HG03378 (cell line): ENCODE measurements at regions not wholly inside any gene's neighbourhood (a gene's known extent, or its start where the extent isn't known, plus 50 kb on each side); places are given as distances from the start of the nearest gene placed in this dataset.
A peak's percentile ranks its signal among the peaks of the same experiment; 100 is the strongest.
"Not testable (repeated sequence)": the region's sequence is repeated elsewhere in the genome, so short reads cannot be mapped to it uniquely, and the experiment has no call there.

Experiments
- ATAC-seq: cut with Tn5 transposase; IDR thresholded peaks from one replicate; pipeline ENCODE4 v1.9.1; 2021; ENCODE audit warnings: mild to moderate bottlenecking, moderate library complexity; ENCODE audit not compliant: unreplicated experiment

DNA sequence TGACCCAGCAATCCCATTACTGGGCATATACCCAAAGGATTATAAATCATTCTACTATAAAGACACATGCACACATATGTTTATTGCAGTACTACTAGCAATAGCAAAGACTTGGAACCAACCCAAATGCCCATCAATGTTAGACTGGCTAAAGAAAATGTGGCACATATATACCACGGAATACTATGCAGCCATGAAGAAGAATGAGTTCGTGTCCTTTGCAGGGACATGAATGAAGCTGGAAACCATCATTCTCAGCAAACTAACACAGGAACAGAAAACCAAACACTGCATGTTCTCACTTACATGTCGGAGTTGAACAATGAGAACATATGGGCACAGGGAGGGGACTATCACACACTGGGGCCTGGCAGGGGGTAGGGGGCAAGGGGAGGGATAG lies 183.0 kb downstream of the HACE1 start:
- not testable (repeated sequence) for ATAC-seq

DNA sequence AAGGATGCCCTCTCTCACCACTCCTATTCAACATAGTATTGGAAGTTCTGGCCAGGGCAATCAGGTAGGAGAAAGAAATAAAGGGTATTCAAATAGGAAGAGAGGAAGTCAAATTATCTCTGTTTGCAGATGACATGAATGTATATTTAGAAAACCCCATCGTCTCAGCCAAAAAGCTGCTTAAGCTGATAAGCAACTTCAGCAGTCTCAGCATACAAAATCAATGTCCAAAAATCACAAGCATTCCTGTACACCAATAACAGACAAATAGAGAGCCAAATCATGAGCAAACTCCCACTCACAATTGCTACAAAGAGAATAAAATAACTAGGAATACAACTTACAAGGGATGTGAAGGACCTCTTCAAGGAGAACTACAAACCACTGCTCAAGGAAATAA lies 184.6 kb downstream of the HACE1 start:
- ATAC-seq: not testable (repeated sequence)

DNA sequence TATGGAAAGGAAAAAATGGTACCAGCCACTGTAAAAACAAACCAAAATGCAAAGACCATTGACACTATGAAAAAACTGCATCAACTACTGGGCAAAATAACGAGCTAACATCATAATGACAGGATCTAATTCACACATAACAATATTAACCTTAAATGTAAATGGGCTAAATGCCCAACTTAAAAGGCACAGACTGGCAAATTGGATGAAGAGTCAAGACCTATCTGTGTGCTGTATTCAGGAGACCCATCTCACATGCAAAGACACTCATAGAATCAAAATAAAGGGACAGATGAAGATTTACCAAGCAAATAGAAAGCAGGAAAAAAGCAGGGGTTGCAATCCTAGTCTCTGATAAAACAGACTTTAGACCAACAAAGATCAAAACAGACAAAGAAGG lies 186.6 kb downstream of the HACE1 start:
- ATAC-seq: not testable (repeated sequence)

DNA sequence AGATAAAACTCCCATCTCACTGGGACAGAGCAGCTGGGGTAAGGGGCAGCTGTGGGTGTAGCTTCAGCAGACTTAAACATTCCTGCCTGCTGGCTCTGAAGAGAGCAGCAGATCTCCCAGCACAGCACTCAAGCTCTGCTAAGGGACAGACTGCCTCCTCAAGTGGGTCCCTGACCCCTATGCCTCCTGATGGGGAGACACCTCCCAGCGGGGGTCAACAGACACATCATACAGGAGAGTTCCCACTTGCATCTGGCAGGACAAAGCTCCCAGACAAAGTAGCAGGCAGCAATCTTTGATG lies 188.2 kb downstream of the HACE1 start:
- ATAC-seq: not testable (repeated sequence)

DNA sequence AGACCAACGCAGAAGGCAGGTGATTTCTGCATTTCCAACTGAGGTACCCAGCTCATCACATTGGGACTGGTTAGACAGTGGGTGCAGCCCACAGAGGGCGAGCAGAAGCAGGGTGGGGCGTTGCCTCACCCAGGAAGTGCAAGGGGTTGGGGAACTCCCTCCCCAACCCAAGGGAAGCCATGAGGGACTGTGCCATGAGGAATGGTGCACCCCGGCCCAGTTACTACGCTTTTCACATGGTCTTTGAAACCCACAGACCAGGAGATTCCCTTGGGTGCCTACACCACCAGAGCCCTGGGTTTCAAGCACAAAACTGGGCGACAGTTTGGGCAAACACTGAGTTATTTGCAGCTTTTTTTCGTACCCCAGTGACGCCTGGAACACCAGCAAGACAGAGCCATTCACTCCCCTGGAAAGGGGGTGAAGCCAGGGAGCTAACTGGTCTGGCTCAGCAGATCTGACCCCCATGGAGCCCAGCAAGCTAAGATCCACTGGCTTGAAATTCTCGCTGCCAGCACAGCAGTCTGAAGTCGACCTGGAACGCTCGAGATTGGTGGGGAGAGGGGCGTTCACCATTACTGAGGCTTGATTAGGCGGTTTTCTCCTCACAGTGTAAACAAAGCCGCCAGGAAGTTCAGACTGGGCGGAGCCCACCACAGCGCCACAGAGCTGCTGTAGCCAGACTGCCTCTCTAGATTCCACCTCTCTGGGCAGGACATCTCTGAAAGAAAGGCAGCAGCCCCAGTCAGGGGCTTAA lies 188.7 kb downstream of the HACE1 start:
- not testable (repeated sequence) for ATAC-seq

DNA sequence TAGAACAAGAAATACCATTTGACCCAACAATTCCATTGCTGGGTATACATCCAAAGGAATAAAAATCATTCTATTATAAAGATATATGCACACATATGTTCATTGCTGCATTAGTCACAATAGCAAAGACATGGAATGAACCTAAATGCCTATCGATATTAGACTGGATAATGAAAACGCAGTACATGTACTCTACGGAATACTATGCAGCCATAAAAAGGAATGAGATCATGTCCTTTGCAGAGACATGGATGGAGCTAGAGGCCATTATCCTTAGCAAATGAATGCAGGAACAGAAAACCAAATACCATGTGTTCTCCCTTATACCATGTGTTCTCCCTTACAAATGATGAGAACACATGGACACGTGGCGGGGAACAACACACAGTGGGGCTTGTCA lies 190.2 kb downstream of the HACE1 start:
- ATAC-seq: no peak

DNA sequence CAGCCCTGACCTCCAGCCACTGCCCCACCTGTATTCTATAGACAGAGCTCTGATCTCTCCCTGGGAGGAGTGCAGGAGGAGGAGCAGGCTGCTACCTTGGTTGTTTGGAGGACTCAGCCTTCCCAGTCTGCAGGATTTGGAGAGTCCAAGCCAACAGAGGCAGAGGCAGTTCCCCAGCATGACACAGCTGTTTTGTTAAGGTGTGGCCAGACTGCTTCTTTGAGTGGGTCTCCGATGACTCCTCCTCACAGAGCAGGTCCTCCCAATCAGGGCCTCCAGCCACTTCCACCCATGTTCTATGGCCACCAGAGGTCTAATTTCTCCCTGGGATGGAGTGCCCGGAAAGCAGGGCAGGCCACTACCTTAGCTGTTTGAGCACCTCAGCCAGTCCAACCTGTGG lies 203.5 kb downstream of the HACE1 start:
- no peak for ATAC-seq

DNA sequence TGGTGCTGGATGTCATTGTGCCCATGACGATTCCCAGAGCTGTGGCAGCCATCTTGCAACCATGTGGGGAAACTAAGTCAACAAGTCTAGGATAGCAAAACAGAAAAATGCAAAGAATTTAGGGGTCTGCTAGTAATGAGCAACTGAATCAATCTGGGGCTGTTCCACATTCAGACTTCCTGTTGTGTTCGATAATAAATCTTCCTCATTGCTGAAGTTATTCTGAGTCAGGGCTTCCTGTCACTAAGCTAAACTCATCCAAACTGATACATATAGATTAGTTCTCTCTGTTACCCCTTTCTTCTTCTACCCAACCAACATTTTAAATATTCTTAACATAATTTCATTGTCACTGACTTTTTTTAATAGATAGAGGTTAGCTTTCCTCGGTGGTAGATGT lies 205.9 kb downstream of the HACE1 start:
- no peak for ATAC-seq

DNA sequence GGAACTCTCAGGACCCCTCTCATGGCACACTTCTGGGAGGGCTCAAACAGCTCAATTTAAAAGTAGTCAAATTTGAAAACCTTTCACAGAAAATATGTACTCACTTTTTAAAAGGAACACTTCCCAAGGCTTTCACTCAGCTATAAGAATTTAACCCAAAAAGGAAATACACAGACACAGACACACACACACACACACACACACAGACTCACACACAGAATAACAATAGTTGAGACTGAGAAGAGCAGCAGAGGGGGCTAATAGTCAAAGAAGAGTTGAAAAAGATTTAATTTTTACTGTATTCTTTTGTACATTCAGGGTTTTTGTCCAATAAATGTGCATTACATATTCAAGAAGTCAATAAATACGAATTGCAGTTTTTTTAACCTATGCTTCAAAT lies 211.4 kb downstream of the HACE1 start:
- no peak for ATAC-seq

DNA sequence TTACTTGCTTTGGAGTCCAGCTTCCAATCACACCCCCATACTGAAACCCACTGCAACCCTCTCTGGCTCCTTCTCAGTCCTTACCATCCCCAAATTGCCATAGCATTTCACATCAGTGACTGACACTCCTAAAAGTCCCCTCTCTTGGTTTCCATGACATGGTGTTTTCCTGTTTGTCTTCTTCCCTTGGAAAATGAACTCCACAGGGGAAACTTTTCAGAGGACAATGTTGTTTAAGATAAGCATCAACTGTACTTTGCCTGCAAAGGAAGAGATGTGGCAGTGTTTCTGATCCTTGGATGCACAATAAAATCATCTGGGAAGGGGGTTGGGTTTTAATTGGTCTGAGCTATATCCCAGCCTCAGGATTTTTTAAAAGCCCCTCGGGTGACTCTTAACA lies 214.9 kb downstream of the HACE1 start:
- ATAC-seq: no peak

DNA sequence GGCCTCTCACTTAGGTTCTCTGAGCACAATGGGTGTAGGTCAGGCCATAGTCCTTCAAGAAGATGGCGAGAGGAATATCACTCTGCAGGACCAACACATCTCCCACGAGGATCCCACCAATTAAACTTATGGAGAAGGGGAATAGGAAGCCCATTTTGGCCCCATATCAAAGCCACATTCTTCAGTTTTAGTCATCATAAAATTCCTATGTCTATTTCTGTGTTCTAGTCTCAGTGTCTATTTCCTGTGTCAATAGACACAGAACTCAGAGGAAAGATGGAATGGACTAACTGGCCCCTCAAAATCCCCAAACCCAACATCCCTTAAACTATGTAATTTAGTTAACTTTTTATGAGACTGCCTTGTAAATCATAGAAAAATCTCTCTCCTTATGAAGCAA lies 216.8 kb downstream of the HACE1 start:
- no peak for ATAC-seq

DNA sequence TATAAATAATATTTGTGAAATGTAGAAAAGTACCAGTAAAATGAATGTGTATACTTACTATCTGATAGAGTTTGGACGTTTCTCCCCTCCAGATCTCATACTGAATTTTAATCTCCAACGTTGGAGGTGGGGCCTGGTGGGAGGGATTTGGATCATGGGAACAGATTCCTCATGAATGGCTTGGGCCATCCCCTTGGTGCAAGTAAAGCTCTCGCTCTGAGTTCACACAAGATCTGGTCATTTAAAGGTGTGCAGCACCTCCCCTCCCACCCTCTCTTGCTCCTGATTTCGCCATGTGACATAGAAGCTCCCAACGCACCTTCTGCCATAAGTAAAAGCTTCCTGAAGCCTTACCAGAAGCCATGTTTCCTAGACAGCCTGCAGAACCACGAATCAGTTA lies 219.0 kb downstream of the HACE1 start:
- no peak for ATAC-seq

DNA sequence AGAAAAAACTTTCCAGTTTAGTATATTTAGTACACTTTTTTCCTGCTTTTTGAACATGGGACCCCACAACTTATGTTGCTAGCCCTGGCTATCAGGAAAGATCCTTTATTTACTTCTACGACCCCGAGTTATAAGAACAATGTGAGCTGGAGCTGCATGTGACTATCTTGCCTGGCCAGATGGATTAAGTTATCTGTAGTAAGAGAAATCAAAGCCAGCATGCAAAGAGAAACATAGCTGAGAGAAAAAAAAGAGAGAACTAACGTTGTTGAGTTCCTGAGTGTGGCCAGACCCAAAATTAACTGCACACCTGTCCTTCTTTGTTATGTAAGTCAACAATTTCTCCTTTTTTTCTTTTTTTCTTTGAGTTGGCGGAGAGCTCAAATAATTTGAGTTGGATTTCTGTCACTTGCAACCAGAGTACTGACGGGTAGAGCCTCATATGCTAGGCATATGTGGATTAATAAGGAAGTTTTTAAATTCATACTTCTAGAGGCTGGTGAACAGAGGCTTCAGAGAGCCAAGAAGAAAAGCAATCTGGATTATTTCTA lies 219.5 kb downstream of the HACE1 start:
- peak; percentile 8 for ATAC-seq

DNA sequence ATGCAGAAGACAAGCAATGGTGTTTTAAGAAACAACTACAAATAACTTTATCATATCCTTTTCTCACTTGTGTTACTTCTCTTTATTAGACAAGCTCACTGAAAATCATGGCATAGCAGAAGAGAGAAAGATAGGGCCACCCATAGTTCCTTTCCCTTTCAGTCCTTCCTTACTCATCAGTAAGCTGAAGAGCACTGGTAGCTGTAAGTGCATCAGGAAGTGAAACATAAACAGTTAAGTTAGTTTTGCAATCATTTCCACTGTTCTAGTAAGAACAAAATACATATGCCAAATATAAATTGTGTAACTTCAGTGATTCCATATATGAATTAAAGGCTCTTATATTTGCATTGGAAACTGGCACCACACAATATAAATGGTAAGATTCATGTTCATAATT lies 220.1 kb downstream of the HACE1 start:
- ATAC-seq: peak; percentile 96

DNA sequence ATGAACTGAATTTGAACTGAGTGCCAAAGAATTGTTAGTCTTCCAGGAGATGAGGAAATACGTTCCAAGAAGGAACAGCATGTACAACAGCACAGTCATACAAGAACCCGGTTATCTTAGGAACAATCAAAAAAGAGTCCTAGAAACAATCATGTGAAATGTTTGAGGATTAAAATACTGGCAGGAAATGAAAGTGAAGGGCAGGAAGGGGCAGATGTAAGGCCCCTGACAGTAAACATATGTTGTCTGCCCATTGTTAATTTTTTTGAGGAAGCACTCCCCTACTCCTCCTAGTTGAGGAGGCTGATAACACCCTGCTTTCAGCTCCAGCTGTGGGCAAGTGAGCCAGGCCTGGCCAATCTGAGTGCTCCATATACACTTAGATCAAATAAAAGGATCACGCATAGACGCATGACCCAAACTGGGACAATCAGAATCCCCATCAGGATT lies 220.9 kb downstream of the HACE1 start:
- ATAC-seq: no peak

DNA sequence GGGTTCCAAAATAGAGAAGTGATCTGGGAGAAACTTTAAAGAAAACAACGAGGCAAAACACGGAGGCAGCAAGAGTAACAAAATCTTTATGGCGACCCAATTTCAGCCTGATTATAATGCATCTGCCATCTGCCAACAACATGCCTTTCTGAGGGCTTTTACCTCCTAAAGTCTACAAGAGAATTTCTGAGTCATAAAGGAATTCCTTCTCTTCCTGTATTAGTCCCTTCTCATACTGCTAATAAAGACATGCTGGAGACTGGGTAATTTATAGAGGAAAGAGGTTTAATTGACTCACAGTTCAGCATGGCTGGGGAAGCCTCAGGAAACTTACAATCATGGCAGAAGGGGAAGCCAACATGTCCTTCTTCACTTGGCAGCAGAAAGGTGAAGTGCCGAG lies 226.6 kb downstream of the HACE1 start:
- ATAC-seq: no peak

DNA sequence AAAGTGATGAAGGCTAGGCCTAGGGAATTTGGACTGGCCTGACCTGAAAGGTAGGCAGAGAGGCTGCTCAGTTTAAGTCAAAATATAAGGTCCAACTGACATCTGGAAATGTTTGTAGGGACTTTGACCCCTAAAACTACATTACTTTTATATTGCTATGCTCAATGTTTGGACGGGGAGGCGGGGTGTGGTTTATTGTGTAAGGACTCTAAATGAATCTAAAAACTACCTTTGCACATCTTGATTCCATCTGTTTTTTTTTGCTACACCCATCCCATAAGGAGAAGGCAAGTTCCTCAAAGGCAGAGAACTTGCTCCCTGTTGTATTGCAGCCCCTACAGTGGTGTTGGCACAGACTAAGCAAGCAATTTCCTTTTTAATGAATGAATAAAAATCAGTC lies 227.1 kb downstream of the HACE1 start:
- no peak for ATAC-seq

DNA sequence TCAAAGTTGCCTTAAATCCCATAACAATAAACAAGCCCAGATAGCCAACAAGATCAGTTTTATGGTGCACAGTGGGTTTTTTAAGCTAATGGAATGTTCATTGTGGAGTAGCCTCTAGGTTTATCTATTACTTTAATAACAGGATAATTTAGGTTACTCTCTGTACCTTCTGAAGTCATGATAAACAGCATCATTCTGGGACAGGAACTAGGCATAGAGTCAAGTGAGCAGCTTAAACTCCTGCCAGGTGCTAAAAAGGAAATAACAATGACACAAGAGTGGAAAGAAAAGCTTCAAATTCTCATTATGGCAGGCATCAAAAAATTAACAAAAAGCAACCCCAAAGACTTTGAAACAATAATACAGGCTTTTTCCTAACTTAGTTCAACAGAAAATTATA lies 228.8 kb downstream of the HACE1 start:
- ATAC-seq: no peak

DNA sequence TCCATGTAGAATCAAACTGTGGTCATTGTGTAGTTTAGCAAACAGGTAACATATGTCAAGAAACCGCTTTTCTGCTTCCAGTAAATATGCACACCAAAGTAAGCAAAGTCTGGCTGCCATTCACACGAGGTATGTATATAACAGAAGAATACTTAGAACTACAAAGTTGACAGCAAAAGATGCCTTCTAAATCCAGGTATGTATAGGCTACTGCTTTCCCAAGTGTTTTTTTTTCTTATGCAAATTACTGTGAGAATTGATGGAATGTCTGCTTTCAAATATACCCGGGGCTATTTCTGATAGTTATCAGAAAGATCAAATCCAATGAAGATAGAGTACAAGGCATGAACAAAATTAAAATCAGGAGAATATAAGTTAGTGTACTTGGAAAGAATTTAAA lies 229.2 kb downstream of the HACE1 start:
- ATAC-seq: no peak

DNA sequence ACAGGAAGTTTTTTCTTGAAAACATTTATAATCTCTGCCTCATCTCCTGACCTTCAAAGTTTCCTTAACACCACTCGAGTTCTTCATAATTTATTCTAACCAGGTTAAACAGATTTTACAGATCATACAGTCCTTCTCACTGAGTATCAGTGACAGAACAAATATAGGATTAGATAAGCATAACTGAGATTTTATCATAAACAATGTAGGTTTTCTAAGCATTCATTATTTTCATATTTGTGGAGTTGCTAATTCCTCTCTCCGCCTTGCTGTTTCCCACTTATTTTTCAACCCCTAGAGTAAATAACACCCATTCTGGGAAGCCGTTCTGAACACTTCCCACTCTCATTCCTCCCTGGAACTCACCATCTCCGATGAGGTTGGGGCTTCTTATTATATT lies 229.9 kb downstream of the HACE1 start:
- ATAC-seq: no peak

DNA sequence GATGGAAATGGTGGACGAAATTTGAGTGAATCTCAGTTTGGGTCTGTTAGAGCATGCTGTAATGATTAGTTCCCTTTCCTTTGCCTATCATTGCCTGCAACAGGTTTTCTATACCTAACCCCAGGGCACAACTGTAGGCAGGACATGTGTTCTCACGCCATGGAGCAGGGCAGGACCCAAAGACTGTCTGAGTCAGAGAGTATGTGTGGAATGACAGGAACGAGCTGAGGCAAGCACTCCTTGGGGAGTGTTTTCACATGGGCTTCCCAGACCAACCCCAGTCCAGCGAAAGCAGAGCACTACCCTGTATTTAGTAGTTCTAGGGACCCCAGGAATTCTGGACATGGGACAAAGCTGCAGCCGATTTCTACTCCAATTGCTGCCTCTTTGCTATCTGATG lies 234.2 kb downstream of the HACE1 start:
- ATAC-seq: no peak

DNA sequence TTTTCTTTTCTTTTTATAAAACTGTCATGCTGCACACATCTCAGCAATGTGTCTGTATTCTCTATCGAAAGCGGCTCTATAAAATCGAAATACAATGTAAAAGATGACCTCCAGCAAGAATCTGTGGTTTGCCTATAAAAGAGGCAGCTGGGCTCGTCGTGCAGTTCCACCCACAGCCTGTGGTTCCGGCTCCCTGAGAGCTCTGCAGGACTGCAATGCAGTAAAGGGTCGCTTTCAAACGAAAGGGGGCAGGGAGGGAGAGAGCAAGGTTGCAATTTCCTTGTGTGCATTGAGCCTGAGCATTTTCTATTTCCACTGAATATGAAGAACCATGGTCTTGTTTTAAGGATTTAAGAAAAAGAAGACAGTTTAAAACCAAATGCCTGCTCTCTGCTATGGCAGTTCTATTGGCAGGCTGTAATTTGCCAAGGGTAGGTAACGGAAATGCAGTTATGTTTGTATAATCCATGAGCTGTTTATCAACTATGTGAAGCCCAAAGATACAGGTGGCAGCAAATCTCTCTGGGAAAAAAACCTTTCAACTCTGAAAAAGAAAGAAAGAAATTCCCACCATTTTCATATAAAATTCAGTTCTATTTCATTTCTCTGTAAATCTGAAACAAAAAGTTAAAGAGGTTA lies 236.5 kb downstream of the HACE1 start:
- ATAC-seq: no peak

DNA sequence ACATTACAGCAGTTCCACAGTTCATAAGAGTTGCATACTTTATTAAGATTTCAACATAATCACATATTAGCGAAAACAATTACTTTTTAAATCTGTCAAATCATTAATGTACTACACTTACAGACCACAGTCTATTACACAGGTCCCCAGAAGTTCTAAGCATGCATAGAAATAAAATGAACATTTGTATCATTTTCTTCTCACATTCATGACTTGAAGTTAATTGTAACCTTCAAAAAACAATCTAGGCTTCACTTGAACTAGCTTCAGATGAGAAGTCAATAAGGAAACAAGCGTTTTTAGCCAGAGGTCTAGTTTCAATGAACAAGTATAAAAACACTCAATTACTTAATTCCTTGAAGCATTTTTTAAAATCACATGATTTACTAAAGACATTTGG lies 238.3 kb downstream of the HACE1 start:
- ATAC-seq: no peak
